DMS79 (cell line): ENCODE measurements at regions not wholly inside any gene's neighbourhood (a gene's known extent, or its start where the extent isn't known, plus 50 kb on each side); places are given as distances from the start of the nearest gene placed in this dataset.
"Not testable (repeated sequence)": the region's sequence is repeated elsewhere in the genome, so short reads cannot be mapped to it uniquely, and the experiment has no call there.

Experiments
- DNase-seq: peaks from one replicate; lab custom pipeline; 2025; lab: John Stamatoyannopoulos, UW

DNA sequence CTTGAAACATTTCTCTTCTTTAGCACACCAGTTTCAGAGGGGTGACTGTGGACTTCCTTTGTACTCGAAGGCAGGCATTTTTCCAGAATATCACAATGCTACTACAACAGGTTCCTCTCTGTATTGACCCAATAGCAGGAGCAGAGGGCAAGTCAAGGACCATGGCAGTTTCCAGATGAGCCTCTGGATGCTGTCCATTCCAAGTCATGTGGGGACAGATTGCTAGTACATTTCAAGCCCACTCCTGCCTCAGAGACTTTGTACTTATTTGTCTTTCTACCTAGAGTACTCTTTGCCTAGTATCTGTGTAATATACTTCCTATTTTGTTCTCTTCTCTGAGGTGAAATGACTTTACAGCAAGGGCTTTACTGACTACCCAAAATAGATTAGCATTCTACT is 373.9 kb downstream of the PIK3C3 start:
- no peak for DNase-seq

DNA sequence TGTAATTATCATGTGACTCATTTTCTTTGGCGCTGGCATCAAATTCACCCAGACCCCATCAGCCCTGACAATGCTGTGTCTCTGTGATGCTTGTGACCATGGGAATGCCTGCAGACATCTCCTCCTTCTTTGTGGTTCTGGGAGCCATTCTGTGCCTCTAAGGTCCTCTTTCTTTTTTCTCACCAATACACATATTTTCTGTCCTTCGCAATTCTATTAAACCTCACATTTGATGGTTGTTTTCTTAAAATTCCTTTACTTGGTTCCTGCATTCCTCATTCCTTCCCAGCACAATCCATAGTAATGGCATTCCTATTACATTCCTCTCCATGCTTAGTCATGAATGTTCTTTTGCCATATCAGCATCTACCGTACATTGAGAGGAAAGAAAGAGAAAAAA is 375.3 kb downstream of the PIK3C3 start:
- DNase-seq: no peak

DNA sequence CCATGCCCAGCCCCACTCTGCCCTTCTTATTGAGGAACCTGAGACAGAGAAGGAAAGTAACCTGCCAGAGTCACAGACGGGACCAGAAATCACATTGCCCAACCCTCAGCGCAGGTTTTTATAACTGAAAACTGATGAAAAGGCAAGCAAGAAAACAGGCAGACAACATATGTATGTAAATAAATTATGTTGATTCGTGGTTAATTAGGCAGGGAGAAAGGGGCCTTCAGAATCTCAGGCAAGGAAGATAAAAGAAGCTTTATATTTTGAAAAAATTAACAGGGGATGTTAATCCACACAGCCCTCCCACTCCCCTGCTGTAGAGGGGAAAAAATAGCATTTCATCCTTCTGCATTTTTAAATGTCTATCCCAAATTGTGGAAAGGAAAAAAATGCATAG is 378.5 kb downstream of the PIK3C3 start:
- DNase-seq: no peak

DNA sequence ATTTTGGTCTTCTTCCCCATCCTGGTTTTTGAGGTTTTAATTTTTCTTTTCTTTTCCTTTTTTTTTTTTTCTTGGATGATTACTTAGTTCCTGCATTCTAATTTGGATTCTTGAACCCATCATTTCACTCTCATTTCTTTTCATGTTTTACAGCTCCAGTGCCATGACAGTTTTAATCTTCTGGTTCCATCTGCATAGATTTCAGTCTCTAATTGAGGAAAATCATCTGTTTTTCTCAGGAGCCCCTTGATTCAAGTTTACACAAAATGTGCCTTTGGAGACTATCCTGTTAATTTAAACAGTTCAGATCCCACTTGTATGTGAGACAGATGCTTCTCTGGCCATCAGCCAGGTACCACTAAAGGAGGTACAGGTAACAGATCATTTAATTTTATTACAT is 379.9 kb downstream of the PIK3C3 start:
- DNase-seq: no peak

DNA sequence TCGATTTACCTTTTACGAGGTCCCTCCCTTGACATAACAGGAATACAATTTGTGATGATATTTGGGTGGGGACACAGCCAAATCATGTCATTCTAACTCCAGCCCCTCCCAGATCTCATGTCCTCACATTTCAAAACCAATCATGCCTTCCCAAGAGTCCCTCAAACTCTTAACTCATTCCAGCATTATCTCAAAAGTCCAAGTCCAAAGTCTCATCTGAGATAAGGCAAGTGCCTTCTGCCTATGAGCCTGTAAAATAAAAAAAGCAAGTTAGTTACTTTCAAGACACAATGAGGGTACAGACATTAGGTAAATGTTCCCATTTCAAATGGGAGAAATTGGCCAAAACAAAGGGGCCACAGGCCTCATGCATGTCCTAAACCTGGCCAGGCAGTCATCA is 381.1 kb downstream of the PIK3C3 start:
- no peak for DNase-seq

DNA sequence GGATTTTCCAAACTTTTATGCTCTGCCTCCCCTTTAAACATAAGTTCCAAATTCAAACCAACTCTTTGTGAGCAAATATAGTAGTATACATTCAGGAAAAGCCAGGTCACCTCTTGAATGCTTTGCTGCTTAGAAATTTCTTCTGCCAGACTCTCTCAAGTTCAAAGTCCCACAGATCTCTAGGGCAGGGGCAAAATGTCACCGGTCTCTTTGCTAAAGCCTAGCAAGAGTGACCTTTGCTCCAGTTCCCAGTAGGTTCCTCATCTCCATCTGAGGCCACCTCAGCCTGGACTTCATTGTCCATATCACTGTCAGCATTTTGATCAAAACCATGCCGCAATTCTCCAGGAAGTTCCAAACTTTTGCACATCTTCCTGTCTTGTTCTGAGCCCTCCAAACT is 382.3 kb downstream of the PIK3C3 start:
- not testable (repeated sequence) for DNase-seq

DNA sequence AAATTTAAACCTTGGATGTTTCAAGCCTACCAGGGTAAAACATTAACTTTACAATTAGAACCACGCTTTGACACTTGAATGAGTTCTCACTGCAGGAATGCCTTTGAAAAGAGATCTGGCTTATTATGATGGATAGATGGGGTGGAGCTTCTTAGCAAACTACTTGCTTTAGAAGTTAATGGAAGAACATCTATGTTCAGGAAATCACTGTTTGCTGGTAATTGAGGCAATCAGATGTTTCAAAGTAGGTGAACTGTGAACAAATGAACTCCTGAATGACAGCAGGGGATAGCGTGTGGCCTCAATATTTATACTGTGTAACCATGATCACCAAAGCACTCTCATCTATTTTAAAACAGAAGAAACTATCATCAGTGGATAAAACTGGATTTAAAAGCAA is 383.6 kb downstream of the PIK3C3 start:
- no peak for DNase-seq

DNA sequence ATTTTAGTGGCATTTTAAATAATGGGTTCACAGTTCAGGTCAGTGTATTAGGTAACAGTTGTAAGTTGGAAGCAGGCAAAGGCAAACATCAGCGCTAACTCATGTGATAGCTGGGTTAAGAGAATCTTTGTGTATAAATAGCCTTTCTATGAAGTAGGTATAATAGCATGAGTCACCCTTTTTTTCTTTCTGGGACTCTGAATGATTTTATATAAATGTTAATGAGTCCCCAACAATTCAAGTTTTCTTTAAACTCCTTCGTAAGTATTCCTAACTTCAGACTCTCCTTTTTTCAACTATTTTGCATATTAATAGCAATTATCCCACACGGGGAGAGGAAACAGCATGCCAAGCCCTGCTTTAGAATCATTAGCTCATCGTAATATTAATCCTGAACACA is 384.3 kb downstream of the PIK3C3 start:
- DNase-seq: no peak

DNA sequence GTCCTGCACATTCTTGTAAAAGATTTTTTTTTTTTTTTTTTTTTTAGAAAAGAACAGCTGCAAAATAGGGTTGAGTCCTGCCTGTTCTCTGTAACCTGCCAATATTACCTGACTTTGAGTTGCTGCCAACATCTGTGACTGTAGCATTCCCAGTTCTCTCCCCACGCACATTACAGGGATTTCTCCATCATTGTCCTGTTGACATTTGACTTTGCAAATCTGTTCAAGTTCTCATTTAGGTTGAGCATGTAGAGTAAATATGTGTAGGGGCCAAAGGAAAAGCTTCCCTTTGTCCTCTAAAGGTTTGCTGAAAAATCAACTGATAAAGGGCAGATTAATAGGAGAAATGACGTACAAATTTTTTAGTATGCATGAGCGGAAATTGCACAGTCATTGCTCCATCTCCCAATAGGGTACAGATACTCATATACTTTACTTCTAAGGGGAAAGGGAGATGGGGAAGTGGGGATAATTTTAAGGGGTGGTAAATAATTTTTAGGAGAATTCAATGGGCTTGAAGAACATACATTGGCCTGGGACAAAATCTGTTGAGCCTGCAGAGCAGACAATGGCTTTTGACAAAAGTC is 385.5 kb downstream of the PIK3C3 start:
- DNase-seq: no peak

DNA sequence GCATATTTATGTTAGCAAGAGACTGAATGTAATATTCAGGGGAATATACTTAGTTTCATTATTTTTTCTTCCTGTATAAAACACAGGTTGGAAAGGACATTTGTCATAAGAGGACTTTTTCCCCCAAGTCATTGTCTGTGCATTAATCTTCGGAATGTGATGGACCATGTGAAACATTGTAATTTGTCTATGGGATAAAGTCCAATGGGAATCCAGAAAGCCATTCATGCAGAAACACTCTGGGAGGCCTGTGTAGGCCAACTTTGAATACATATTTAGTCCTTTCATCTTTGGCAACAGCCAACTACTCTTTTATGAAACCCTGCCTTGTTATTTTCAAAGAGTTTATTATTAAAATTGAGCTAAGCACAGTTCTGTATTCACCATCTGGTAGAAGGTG is 386.4 kb downstream of the PIK3C3 start:
- DNase-seq: no peak

DNA sequence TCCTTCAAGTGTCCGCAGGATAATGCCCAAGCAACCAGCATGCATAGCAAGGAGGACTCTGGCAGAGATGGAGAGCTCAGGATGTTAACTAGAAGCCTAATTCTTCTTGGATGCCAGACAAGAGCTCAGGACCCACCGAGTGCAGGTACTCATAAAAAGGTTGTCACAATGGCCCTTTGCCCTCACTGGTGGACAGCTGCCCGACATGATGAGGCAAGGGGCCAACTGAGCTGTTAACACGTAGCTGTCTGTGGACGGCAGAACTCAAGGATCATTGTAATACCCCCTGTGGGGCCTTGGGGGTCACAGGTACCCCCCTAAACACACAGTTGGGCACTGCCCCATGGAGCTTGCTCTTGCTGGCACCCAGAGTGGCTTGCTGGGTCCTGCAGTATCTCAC is 393.7 kb downstream of the PIK3C3 start:
- DNase-seq: no peak

DNA sequence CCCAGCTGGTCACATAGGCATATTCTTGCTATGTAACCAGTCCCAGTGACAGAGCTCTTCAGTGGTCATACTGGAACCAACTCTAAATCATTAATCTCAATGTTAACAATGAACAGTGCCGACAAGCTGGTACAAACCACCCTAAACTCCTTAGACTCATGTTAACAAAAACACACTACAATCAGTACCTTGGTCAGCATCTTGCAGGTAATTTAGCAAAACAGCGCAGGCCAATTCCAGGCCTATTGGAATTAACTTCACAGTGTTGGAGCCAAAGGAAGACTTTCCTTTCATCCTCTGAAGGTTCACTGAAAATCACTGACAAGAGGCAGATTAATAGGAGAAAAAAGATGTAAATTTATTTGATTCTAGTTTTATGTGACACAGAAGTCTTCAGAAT is 396.4 kb downstream of the PIK3C3 start:
- DNase-seq: no peak

DNA sequence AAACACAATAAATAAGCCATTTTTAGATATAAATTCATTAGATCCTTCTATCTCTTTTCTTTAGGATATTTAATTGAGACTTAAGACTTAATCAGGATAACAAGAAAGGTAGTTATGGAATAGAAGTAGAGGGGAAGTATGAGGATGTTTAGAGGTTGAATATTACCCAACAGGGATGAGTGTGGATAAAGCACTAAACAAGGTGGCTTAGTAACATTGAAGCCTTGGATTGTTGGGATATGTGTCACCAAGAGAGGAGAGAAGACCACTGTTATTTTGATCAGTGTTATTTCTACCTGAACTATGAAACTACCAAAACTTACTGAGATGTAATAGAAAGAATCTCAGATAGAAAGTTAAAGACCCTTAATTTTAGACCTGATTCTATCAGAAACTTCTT is 405.7 kb downstream of the PIK3C3 start:
- no peak for DNase-seq

DNA sequence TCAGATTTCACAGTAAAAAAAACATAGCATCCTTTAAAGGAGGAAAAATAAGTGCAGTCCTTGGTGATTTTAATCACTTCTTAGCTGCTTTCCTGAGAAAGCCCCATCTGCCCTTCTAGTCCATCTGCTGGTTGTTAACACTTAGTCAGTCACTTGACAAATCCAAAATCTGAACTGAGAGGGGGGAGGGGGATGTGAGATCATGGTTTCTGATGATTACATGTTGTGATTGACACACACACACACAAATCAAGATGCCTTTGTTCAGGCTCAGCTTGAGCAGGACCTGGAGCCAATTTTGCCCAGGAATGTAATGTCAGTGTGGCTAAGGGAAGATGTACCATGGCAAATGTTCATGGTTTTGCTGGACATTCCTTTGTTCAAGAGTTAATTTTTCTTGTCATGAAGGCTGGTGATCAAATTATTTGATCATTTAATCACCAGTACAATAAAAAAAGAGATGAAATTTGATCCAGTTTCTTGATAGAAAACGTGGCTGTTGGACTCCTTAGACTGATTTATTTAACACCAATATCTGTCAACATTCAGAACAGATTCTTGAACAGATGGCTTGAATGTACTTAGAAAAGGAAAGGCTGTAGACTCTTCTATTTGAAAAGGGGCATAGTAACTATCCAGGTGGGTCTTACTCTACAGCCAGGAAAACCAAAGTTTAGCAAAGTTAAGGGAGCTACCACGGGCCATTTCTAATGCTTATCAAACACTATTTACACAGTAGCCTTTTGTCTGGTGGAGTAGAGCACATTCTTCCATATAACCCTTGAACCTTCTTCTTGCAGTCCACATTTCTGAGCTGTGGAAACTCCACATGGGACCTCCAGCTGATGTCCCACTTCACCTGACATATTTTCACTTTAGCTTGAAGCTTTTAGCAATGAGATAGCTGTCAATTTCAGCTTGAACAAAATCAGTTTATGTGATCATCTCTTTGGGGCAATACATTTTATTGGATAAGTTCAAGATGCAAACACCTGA is 408.7 kb downstream of the PIK3C3 start:
- no peak for DNase-seq

DNA sequence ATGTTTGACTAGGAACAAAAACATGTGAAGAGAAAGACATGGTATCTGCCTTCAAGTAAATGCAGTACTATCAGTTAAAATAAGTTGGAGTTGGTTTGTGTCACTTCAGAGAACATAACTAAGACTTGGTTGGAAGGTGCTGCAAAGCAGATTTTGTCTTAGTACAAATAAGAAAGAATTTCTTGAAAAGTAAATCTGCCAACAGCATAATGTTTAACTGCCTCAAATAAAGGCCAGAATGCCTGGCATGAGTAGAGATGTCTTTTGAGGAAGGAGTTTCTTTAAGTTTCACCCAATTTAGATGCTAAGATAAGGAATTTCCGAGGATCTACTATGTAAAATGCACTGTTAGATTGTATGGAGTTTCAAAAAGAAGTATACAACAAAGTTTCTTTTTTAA is 409.7 kb downstream of the PIK3C3 start:
- DNase-seq: no peak

DNA sequence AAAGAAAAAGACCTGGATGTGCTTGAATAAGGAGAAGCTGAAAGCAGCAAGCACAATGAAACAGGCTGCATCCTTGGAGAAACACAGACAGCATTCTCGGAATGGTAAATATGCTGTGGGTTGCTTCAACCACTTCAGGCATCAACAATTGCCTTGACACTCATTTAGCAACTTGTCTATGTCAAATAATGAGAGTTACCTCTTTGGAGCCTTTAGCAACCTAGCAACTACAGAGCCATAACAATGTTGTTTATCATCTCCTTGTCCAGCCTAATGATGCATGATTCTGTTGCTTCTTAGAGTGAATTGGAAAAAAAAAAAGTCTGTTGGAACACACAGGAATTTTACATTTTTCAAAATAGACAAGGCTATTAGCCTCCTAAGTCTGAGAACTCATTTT is 410.6 kb downstream of the PIK3C3 start:
- DNase-seq: no peak

DNA sequence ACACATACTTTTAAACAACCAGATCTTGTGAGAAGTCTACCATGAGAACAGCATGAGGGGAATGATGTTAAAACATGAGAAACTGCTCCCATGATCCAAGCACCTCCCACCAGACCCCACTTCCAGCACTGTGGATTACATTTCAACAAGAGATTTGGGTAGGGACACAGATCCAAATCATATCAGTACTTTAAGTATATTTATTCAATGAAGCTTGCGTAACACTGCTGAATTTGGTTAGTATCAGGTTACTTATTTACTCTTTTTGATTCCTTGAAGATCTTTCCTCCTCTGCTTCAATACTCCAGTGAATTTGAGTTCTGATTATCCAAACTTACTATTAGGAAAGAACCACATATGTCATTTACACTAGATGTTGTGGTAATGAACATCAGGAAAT is 418.6 kb downstream of the PIK3C3 start:
- no peak for DNase-seq

DNA sequence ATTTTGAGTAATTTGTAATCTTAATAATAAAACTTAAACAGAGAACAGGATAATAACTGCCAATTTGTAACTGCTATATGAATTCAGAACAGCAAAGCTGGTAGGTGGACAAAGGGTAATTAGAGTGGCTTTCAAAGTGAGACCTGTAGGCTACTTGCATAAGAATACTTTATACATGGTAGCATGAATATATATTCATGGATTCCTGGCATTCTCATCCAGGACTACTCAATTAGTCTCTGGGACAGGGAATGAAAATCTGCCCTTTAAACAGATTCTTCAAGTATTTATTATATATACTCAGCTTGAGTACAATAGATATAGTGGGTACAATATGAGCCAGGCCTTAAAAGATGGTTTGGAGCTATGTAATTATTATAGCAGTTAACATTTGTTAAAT is 419.9 kb downstream of the PIK3C3 start:
- DNase-seq: no peak

DNA sequence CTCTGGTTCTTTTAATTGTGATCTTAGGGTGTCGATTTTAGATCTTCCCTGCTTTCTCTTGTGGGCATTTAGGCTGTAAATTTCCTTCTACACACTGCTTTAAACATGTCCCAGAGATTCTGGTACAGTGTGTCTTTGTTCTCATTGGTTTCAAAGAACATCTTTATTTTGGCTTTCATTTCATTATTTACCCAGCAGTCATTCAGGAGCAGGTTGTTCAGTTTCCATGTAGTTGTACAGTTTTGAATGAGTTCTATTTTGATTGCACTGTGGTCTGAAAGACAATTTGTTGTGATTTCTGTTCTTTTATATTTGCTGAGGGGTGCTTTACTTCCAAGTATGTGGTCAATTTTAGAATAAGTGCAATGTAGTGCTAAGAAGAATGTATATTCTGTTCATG is 423.8 kb downstream of the PIK3C3 start:
- DNase-seq: not testable (repeated sequence)

DNA sequence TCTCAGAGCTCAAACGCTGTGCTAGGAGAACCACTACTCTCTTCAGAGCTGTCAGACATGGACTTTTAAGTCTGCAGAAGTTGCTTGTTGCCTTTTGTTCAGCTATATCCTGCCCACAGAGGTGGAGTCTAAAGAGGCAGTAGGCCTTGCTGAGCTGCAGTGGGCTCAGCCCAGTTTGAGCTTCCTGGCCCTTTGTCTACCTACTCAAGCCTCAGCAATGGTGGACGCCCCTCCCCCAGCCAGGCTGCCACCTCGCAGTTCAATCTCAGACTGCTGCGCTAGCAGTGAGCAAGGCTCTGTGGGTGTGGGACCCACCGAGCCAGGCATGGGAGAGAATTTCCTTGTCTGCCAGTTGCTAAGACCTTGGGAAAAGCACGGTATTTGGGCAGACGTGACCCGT is 426.2 kb downstream of the PIK3C3 start:
- DNase-seq: not testable (repeated sequence)

DNA sequence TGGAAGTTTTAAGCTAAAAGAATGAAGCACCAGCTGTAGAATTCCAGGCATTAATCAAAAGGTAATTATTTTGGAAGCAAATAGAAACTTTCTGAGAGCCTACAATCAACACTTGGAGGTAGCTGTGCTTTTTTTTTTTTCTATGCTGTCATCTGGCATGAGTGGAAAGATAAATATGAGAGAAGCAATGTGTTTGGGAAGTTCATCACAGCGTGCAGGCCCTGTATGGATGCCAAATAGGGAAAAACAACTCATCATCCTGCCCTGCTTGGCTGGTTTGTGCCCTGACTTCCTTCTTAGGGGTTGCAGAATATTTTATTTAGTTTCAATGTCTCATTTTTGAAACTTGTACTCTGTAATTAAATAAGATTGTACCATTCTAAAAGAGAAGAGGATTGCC is 437.4 kb downstream of the PIK3C3 start:
- no peak for DNase-seq

DNA sequence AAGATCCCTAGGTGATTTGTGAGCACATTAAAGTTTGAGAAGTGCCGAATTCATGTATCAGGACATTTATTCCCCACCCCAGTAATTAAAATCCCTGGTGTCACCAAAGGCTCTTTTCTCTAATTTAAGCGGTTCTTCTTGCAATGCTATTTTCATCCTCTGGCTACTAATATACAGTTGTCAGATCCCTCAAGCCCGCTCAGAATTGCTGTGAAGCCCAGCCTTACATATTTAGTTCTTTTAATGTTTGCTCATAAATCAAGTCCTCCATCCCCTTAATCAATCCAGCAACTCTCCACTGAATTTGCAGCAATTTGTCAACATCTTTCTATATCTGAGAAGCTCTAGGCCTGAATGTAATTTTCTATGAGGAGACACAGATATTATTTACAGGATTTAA is 437.9 kb downstream of the PIK3C3 start:
- DNase-seq: no peak

DNA sequence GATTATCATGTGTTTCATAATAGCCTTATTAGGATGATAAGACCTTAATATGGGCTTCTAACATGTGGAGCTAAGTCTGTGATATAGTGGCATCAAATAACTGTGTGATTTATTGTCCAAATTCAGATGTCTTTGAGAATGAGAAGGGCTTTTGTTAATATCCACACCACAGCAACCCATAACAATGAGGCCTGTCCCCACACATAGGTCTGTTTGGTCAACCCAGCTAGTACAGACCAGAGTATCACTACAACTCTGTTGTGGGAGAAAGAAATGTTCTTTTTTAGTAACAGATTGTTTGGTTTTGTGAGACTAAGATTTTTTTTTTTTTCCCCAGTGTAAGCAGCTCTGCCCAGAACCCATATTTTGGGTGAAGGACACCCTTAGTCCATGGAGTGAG is 439.2 kb downstream of the PIK3C3 start:
- no peak for DNase-seq
